ENCODE measurements at regions not wholly inside any gene's neighbourhood (a gene's known extent, or its start where the extent isn't known, plus 50 kb on each side); places are given as distances from the start of the nearest gene placed in this dataset.

DNA sequence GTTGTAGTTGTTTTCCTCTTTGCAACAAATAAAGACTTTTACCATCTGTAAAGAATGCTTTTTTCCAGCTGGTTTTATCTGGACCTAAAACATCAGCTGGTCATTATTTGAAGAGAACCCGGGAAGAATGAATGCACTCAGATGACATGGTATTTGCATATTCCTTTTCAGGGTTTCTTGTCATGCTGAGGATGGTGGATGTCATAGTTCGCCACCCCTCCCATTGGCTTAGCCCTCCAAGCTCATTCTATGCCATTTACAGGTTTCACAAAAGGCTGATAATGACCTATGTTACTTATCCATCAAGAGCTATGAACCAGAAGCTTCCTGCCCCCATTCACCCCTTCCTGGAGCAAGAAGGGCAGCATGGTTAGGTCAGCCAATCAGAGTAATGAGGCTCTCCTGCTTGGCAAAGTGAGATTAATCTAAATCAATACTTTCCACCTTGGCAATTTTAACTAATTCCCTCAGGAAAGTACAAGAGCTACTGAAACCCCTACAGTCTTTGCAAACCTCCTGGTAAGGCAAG lies 440.5 kb upstream of the TLE4 start:
- ATAC-seq (replicated peaks; ENCODE audit: extremely low read depth, poor library complexity, severe bottlenecking) (no peak), DNase-seq (ENCODE audit: low spot score in 2 of 2) (no peak)
- Mint-ChIP-seq H3K27ac (ENCODE audit: low read depth) (no peak overlapping the region), H3K36me3 (ENCODE audit: insufficient read depth) (no peaks in the 10 kb centered on the region), H3K4me3 (no peak overlapping the region), H3K9me3 (no peaks in the 10 kb centered on the region), H3K4me1 (no peaks in the 10 kb centered on the region), H3K27me3 (no peaks in the 10 kb centered on the region)

GRCh38 chr9:79131824-79132377 lies 439.9 kb upstream of the TLE4 start:
- no peak overlapping the region for H3K27ac Mint-ChIP-seq (ENCODE audit: low read depth)
- no peaks in the 10 kb centered on the region for H3K9me3 Mint-ChIP-seq
- no peaks in the 10 kb centered on the region for H3K4me1 Mint-ChIP-seq
- no peaks in the 10 kb centered on the region for H3K36me3 Mint-ChIP-seq (ENCODE audit: insufficient read depth)
- no peak for DNase-seq (ENCODE audit: low spot score in 2 of 2)
- H3K4me3 Mint-ChIP-seq, result no peak overlapping the region
- no peak for ATAC-seq (replicated peaks; ENCODE audit: extremely low read depth, poor library complexity, severe bottlenecking)
- no peaks in the 10 kb centered on the region for H3K27me3 Mint-ChIP-seq

GRCh38 chr9:79134654-79135053 lies 437.1 kb upstream of the TLE4 start:
- H3K27ac Mint-ChIP-seq (ENCODE audit: low read depth), result no peak overlapping the region
- H3K4me1 Mint-ChIP-seq, result no peaks in the 10 kb centered on the region
- no peak for ATAC-seq (replicated peaks; ENCODE audit: extremely low read depth, poor library complexity, severe bottlenecking)
- H3K36me3 Mint-ChIP-seq (ENCODE audit: insufficient read depth), result no peaks in the 10 kb centered on the region
- H3K9me3 Mint-ChIP-seq, result no peaks in the 10 kb centered on the region
- H3K27me3 Mint-ChIP-seq, result no peaks in the 10 kb centered on the region
- DNase-seq (ENCODE audit: low spot score in 2 of 2), result no peak
- H3K4me3 Mint-ChIP-seq, result no peak overlapping the region

DNA sequence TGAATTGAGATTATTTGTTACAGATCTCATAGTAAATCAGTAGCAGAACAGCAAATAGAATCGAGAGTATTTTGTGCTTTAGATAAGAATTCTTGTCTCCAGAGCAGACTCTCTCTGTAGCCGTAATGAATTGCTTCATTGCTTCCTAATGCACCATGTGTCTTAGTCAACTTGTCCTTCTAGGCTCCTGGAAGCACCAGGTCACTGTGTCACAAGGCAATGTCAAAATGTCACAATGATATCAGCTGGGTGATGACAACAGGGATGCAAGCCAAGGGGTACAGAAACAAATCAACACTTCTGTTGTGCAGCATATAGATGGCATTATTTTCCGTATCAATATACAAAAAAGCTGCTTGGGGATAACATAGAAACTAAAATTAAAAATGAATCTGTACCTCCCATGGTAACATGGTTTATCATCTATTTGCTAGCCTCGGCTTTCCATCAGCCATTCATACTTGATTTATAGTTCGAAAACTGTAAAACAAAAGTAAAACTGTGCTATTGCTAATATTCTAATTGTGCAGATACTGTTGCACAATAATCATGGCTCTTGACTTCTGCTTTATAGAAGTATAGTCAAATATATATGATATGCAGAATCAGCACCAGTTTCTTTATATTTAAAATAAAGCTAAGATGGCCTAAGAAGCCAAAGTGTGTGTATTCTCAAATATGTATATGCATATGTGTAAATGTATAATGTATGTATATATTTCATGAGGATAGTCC lies 435.9 kb upstream of the TLE4 start:
- H3K4me3 Mint-ChIP-seq, result no peak overlapping the region
- DNase-seq (ENCODE audit: low spot score in 2 of 2) (no peak), ATAC-seq (replicated peaks; ENCODE audit: extremely low read depth, poor library complexity, severe bottlenecking) (no peak)
- H3K27ac Mint-ChIP-seq (ENCODE audit: low read depth), result no peak overlapping the region
- no peaks in the 10 kb centered on the region for H3K27me3 Mint-ChIP-seq
- H3K9me3 Mint-ChIP-seq, result no peaks in the 10 kb centered on the region
- no peaks in the 10 kb centered on the region for H3K36me3 Mint-ChIP-seq (ENCODE audit: insufficient read depth)
- H3K4me1 Mint-ChIP-seq, result no peaks in the 10 kb centered on the region

GRCh38 chr9:79140751-79141150 lies 431.0 kb upstream of the TLE4 start:
- no peaks in the 10 kb centered on the region for H3K36me3 Mint-ChIP-seq (ENCODE audit: insufficient read depth)

DNA sequence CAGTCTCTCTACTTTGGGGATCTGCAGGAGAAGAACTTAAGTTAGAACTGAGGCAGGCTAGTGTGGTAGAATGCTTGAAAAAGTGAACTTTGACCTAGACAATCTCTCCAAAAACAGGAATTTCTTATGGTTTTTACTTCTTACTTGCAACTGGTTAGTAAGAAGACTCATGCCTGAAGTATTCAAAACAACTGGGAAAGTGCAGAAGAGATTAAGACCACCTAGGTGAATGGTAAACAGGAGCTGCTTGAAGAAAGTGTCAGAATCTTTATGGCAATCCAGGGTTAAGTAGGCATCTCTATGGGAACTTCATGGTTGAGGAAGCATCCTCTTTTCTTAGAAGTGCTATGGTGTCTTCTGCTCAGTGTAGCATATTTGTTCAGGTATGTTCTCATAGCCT lies 428.6 kb upstream of the TLE4 start:
- ATAC-seq (replicated peaks; ENCODE audit: extremely low read depth, poor library complexity, severe bottlenecking) (no peak), DNase-seq (ENCODE audit: low spot score in 2 of 2) (no peak)
- H3K27me3 Mint-ChIP-seq, result no peaks in the 10 kb centered on the region
- H3K4me1 Mint-ChIP-seq, result no peaks in the 10 kb centered on the region
- H3K27ac Mint-ChIP-seq (ENCODE audit: low read depth), result no peak overlapping the region
- no peak overlapping the region for H3K4me3 Mint-ChIP-seq
- no peaks in the 10 kb centered on the region for H3K36me3 Mint-ChIP-seq (ENCODE audit: insufficient read depth)
- peaks cover 11% of the 10 kb centered on the region for H3K9me3 Mint-ChIP-seq

More at GRCh38 chr9:79140751-79141150, 431.0 kb upstream of the TLE4 start:
- Mint-ChIP-seq H3K27me3 (no peaks in the 10 kb centered on the region), H3K4me1 (no peaks in the 10 kb centered on the region), H3K9me3 (peaks cover 7% of the 10 kb centered on the region), H3K4me3 (no peak overlapping the region), H3K27ac (ENCODE audit: low read depth) (no peak overlapping the region)
- DNase-seq (ENCODE audit: low spot score in 2 of 2) (no peak), ATAC-seq (replicated peaks; ENCODE audit: extremely low read depth, poor library complexity, severe bottlenecking) (no peak)

GRCh38 chr9:79145442-79145841 lies 426.3 kb upstream of the TLE4 start:
- Mint-ChIP-seq H3K36me3 (ENCODE audit: insufficient read depth) (no peaks in the 10 kb centered on the region), H3K27me3 (no peaks in the 10 kb centered on the region), H3K4me1 (no peaks in the 10 kb centered on the region), H3K4me3 (no peak overlapping the region), H3K27ac (ENCODE audit: low read depth) (no peak overlapping the region), H3K9me3 (peaks cover 11% of the 10 kb centered on the region)
- ATAC-seq (replicated peaks; ENCODE audit: extremely low read depth, poor library complexity, severe bottlenecking), result no peak
- DNase-seq (ENCODE audit: low spot score in 2 of 2), result no peak

DNA sequence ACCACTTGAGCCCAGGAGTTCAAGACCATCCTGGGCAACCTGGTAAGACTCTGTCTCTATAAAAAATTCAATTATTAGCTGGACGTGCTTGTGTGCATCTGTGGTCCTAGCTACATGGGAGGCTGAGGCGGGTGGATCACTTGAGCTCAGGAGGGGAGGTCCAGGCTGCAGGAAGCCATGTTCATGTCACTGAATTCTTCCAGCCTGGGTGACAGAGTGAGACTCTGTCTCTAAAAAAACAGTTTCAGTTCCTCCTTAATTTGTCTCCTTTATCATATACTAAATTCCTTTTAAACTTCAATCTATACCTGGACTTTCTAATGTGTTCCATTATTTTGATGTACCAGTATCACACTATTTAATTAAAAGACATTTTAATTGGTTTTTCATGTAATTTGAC lies 422.2 kb upstream of the TLE4 start:
- Mint-ChIP-seq H3K36me3 (ENCODE audit: insufficient read depth) (no peaks in the 10 kb centered on the region), H3K27ac (ENCODE audit: low read depth) (no peak overlapping the region), H3K4me3 (no peak overlapping the region), H3K9me3 (peaks cover 17% of the 10 kb centered on the region), H3K4me1 (no peaks in the 10 kb centered on the region), H3K27me3 (no peaks in the 10 kb centered on the region)
- ATAC-seq (replicated peaks; ENCODE audit: extremely low read depth, poor library complexity, severe bottlenecking), result no peak
- DNase-seq (ENCODE audit: low spot score in 2 of 2), result no peak

DNA sequence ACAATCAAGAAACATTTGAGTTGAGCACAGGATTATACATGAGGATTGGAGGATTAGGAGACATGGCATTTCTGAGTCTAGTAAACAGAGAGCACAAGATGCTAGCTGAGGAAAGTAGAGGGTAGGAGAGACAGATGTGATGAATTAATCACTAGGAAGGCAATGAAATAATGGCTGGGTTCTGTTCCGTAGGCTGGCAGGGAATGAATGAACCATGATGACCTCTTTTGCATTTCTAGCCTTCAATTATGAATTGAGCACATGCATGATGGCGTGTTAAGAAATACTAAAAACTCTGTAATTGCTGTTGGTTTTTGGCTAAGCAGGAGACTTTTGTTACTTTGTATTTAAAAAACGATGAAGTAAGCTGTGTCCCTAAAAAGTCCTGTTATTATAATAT lies 420.0 kb upstream of the TLE4 start:
- H3K4me3 Mint-ChIP-seq, result no peak overlapping the region
- no peaks in the 10 kb centered on the region for H3K27me3 Mint-ChIP-seq
- DNase-seq (ENCODE audit: low spot score in 2 of 2), result no peak
- no peaks in the 10 kb centered on the region for H3K36me3 Mint-ChIP-seq (ENCODE audit: insufficient read depth)
- no peak for ATAC-seq (replicated peaks; ENCODE audit: extremely low read depth, poor library complexity, severe bottlenecking)
- H3K4me1 Mint-ChIP-seq, result no peaks in the 10 kb centered on the region
- no peak overlapping the region for H3K27ac Mint-ChIP-seq (ENCODE audit: low read depth)
- H3K9me3 Mint-ChIP-seq, result peaks cover 6% of the 10 kb centered on the region

DNA sequence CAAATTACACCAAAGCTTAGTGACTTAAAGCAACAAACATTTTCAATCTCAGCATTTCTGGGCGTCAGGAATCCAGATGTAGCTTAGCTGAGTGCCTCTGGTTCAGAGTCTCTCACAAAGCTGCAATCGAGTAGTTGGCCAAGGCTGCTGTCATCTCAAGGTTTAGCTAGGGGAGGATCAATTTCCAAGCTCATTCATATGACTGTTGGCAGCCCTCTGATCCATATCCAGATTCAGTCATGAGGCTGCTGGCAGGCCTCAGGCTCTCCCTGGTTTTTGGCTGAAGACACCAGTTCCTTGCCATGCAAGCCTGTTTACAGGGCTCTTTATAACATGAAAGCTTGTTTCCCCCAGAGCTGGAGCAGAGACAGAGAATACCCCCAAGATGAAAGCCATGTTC lies 419.5 kb upstream of the TLE4 start:
- Mint-ChIP-seq H3K4me3 (no peak overlapping the region), H3K36me3 (ENCODE audit: insufficient read depth) (no peaks in the 10 kb centered on the region), H3K27ac (ENCODE audit: low read depth) (no peak overlapping the region), H3K4me1 (no peaks in the 10 kb centered on the region), H3K9me3 (peaks cover 6% of the 10 kb centered on the region), H3K27me3 (no peaks in the 10 kb centered on the region)
- ATAC-seq (replicated peaks; ENCODE audit: extremely low read depth, poor library complexity, severe bottlenecking) (no peak), DNase-seq (ENCODE audit: low spot score in 2 of 2) (no peak)

DNA sequence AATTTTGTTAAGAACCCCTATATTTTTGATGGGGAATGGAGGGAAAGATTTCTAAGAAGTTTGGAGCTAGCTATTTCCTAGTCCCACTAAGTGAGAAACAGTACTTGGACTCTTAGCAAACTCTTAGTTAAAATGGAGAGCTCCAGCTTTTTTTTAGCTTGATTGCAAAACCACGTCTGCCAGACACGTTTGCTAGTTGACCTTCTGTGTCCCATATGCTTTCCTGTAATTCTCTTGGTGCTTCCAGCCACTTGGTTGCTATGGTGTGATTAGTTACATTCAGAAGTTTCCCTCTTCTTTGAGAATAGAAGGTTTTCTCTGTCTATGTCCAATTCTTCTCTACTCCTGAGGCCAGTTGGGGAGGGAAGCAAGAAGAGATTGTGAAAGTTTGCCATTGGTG lies 417.0 kb upstream of the TLE4 start:
- H3K4me3 Mint-ChIP-seq, result no peak overlapping the region
- no peak for ATAC-seq (replicated peaks; ENCODE audit: extremely low read depth, poor library complexity, severe bottlenecking)
- H3K27ac Mint-ChIP-seq (ENCODE audit: low read depth), result no peak overlapping the region
- no peak for DNase-seq (ENCODE audit: low spot score in 2 of 2)
- no peaks in the 10 kb centered on the region for H3K4me1 Mint-ChIP-seq
- no peaks in the 10 kb centered on the region for H3K36me3 Mint-ChIP-seq (ENCODE audit: insufficient read depth)
- H3K9me3 Mint-ChIP-seq, result peaks cover 6% of the 10 kb centered on the region
- H3K27me3 Mint-ChIP-seq, result no peaks in the 10 kb centered on the region

- no peak for ATAC-seq (replicated peaks; ENCODE audit: extremely low read depth, poor library complexity, severe bottlenecking)
- H3K4me1 Mint-ChIP-seq, result no peaks in the 10 kb centered on the region
- no peak overlapping the region for H3K4me3 Mint-ChIP-seq
- DNase-seq (ENCODE audit: low spot score in 2 of 2), result no peak
- H3K27me3 Mint-ChIP-seq, result no peaks in the 10 kb centered on the region
- peaks cover 6% of the 10 kb centered on the region for H3K9me3 Mint-ChIP-seq
- H3K27ac Mint-ChIP-seq (ENCODE audit: low read depth), result no peak overlapping the region
- H3K36me3 Mint-ChIP-seq (ENCODE audit: insufficient read depth), result no peaks in the 10 kb centered on the region
These were observed 416.5 kb upstream of the TLE4 start for GRCh38 chr9:79155308-79155707.

- Mint-ChIP-seq H3K9me3 (peaks cover 5% of the 10 kb centered on the region), H3K36me3 (ENCODE audit: insufficient read depth) (no peaks in the 10 kb centered on the region), H3K4me1 (no peaks in the 10 kb centered on the region), H3K27ac (ENCODE audit: low read depth) (no peak overlapping the region), H3K27me3 (no peaks in the 10 kb centered on the region), H3K4me3 (no peak overlapping the region)
- DNase-seq (ENCODE audit: low spot score in 2 of 2) (no peak), ATAC-seq (replicated peaks; ENCODE audit: extremely low read depth, poor library complexity, severe bottlenecking) (no peak)
These were observed 408.2 kb upstream of the TLE4 start for GRCh38 chr9:79163544-79163943.
